Endothelial cell of umbilical vein (primary cell): ENCODE measurements at regions not wholly inside any gene's neighbourhood (a gene's known extent, or its start where the extent isn't known, plus 50 kb on each side); places are given as distances from the start of the nearest gene placed in this dataset.
"Not testable (repeated sequence)": the region's sequence is repeated elsewhere in the genome, so short reads cannot be mapped to it uniquely, and the experiment has no call there.

Experiments
- BruUV-seq: library from RNA; stranded (reverse); fragments of 400-500 nt; replicated peaks from 2 replicates; lab custom pipeline; 2021; lab: Mats Ljungman, UMichigan
- CTCF ChIA-PET: fragments of 300-600, 350-600 bp; sonication (Branson Sonifier 250); formaldehyde crosslinking; loops from one replicate; lab custom pipeline; 2021; ENCODE audit warnings: antibody characterized with exemption, inconsistent platforms; lab: Charles Lee
- POLR2A ChIA-PET: fragments of 300-600, 350-600 bp; sonication (Branson Sonifier 250); formaldehyde crosslinking; loops from one replicate; lab custom pipeline; 2021; ENCODE audit warnings: antibody characterized with exemption, inconsistent platforms; lab: Charles Lee
- DNase-seq: peaks from one replicate; pipeline ENCODE4 v3.0.0-alpha.2; 2011; ENCODE audit warnings: low read depth, low spot score
- FAIRE-seq: peaks from 2 replicates; lab custom pipeline; 2011; peaks lifted over from hg19 to GRCh38; lab: Jason Lieb, UNC
- H2AFZ ChIP-seq: 2 replicates; pipeline ENCODE4 v1.6.0; 2012; ENCODE audit warnings: low read depth, low read length, control low read depth, inconsistent platforms
- H3K27ac ChIP-seq: 2 replicates; pipeline ENCODE4 v1.5.1; 2011; ENCODE audit warnings: low read depth, mild to moderate bottlenecking, control low read depth, low read length, moderate library complexity; ENCODE audit not compliant: insufficient read depth
- H3K27me3 ChIP-seq, 2 experiments: 2 replicates each; pipeline versions ENCODE4 v1.6.0 to v1.6.1; 2011; ENCODE audit warnings: low read length in 2 of 2, mixed read lengths in 1 of 2; ENCODE audit not compliant: control insufficient read depth in 2 of 2, insufficient read depth in 2 of 2
- H3K36me3 ChIP-seq, 2 experiments: 2 replicates in 1 of 2; 3 replicates in 1 of 2; pipeline ENCODE4 v1.5.1; 2011; ENCODE audit warnings: low read length in 2 of 2, mild to moderate bottlenecking in 1 of 2, moderate library complexity in 1 of 2; ENCODE audit not compliant: control insufficient read depth in 2 of 2, insufficient read depth in 2 of 2; ENCODE audit errors: extremely low read depth in 1 of 2
- H3K4me1 ChIP-seq: 3 replicates; pipeline ENCODE4 v1.5.1; 2011; ENCODE audit warnings: mild to moderate bottlenecking, low read length; ENCODE audit not compliant: control insufficient read depth, insufficient read depth; ENCODE audit errors: extremely low read depth
- H3K4me2 ChIP-seq: 2 replicates; pipeline ENCODE4 v1.6.1; 2011; ENCODE audit warnings: low read length, control low read depth, mixed read lengths; ENCODE audit not compliant: insufficient read depth
- H3K4me3 ChIP-seq, 3 experiments: fragments of 200-600 bp in 1 of 3; sonication (generic), shearing (Covaris generic) in 1 of 3; replicated peaks in 1 of 3; 2 replicates each; pipeline ENCODE4 v1.5.1; 2011 to 2016; ENCODE audit warnings: control low read depth in 3 of 3, low read length in 3 of 3, mild to moderate bottlenecking in 2 of 3, inconsistent platforms in 1 of 3, low read depth in 1 of 3, moderate library complexity in 1 of 3; ENCODE audit not compliant: insufficient read depth in 1 of 3
- H3K79me2 ChIP-seq: 2 replicates; pipeline ENCODE4 v1.6.0; 2012; ENCODE audit warnings: low read length, inconsistent platforms; ENCODE audit not compliant: control insufficient read depth, insufficient read depth
- H3K9ac ChIP-seq: replicated peaks from 2 replicates; pipeline ENCODE3; 2011; ENCODE audit warnings: low read length, control low read depth; ENCODE audit not compliant: insufficient read depth; ENCODE audit errors: extremely low read depth
- H3K9me1 ChIP-seq: replicated peaks from 3 replicates; pipeline ENCODE4 v1.6.0; 2011; ENCODE audit warnings: mild to moderate bottlenecking, low read length; ENCODE audit not compliant: control insufficient read depth, insufficient read depth; ENCODE audit errors: extremely low read depth
- H3K9me3 ChIP-seq: replicated peaks from 2 replicates; pipeline ENCODE4 v1.5.1; 2012; ENCODE audit warnings: low read length, inconsistent platforms; ENCODE audit not compliant: control insufficient read depth, insufficient read depth
- H4K20me1 ChIP-seq: replicated peaks from 2 replicates; pipeline ENCODE3; 2011; ENCODE audit warnings: mild to moderate bottlenecking, low read length; ENCODE audit not compliant: control insufficient read depth, insufficient read depth; ENCODE audit errors: extremely low read depth
- EZH2 ChIP-seq: IDR thresholded peaks from 2 replicates; pipeline ENCODE4 v1.6.1; 2012; ENCODE audit warnings: borderline replicate concordance, low read depth, mild to moderate bottlenecking, moderate library complexity, low read length, inconsistent platforms; ENCODE audit not compliant: severe bottlenecking
- GATA2 ChIP-seq: IDR thresholded peaks from 2 replicates; pipeline ENCODE4 v1.7.0; 2011; ENCODE audit warnings: low read depth, mild to moderate bottlenecking, moderate library complexity, mixed read lengths, low read length; ENCODE audit not compliant: insufficient read length, insufficient read depth
- JUN ChIP-seq: IDR thresholded peaks from 2 replicates; pipeline ENCODE4 v1.6.1; 2011; ENCODE audit warnings: borderline replicate concordance, low read depth; ENCODE audit not compliant: insufficient read length, insufficient read depth
- MYC ChIP-seq: IDR thresholded peaks from one replicate; pipeline ENCODE4 v1.6.1; 2011; ENCODE audit warnings: mild to moderate bottlenecking, low read depth, low read length
- POLR2A ChIP-seq: IDR thresholded peaks from 2 replicates; pipeline ENCODE4 v1.6.1; 2012; ENCODE audit warnings: low read depth, mild to moderate bottlenecking, control low read depth, low read length
- POLR2AphosphoS5 ChIP-seq: IDR thresholded peaks from 2 replicates; pipeline ENCODE4 v1.6.1; 2012; ENCODE audit warnings: low read depth, mild to moderate bottlenecking, control low read depth, low read length, moderate library complexity; ENCODE audit not compliant: insufficient read depth
- dilution Hi-C: fragments of 300-500 bp; cut with MboI; formaldehyde crosslinking; loops from one replicate; pipeline ENCODE4 v1.15.0; 2019; ENCODE audit warnings: low sequenced_read_pairs; ENCODE audit not compliant: extremely low pct_ligation_motif_present
- intact Hi-C: fragments of 100-400 bp; cut with micrococcal nuclease; formaldehyde crosslinking; loops from one replicate; pipeline ENCODE4 v1.10.0; 2022
- TF ChIP-seq, protein P1 (sequence below), 2 donors: IDR thresholded peaks; 1 replicate in 1 of 2; 2 replicates in 1 of 2; pipeline ENCODE4 v1.5.1; 2011; ENCODE audit warnings: low read length in 2 of 2, mild to moderate bottlenecking in 2 of 2, moderate library complexity in 2 of 2, control low read depth in 1 of 2, inconsistent platforms in 1 of 2, low read depth in 1 of 2; ENCODE audit not compliant: insufficient read depth in 1 of 2; ENCODE audit errors: extremely low read depth in 1 of 2
- TF ChIP-seq, protein P2 (sequence below): IDR thresholded peaks from 2 replicates; pipeline ENCODE4 v1.6.1; 2011; ENCODE audit not compliant: insufficient read depth, insufficient read length

DNA sequence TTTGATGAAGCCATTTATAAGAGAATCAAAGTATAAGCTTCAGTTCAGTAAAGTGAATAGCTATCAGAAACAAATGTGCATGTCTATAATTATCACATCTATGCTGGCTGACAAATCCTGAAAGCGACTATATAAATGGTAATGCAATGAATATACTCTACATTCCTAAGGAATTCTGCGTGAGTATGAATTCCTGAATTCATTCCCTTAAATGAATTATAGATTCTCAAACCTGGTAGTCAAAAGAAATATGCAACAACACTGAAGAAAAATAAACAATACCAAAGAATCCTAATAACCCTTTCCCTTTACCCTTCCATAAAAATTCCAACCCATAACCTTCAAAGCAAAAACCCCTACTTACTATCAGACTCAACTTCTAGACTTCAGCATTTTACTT is 416.6 kb upstream of the PMFBP1 start:
- Histone ChIP-seq H3K9me1 (no peaks in the 10 kb centered on the region), H3K4me3 (no peak overlapping the region), H3K27ac (no peak overlapping the region), H3K4me2 (no peak overlapping the region), H3K27me3 (no peaks in the 10 kb centered on the region), H2AFZ (no peak overlapping the region), H3K9ac (no peak overlapping the region), H3K4me1 (no peaks in the 10 kb centered on the region), H3K36me3 (no peaks in the 10 kb centered on the region), H3K79me2 (no peaks in the 10 kb centered on the region), H3K9me3 (no peaks in the 10 kb centered on the region), H4K20me1 (no peaks in the 10 kb centered on the region)
- DNase-seq (no peak), FAIRE-seq (no peak)
- dilution Hi-C loops (no loop called here), intact Hi-C loops (no loop called here)
- TF ChIP-seq POLR2A (no peak), JUN (no peak)
- ChIA-PET CTCF (no interaction called here), POLR2A (no interaction called here)
- BruUV-seq: no TSS peak

GRCh38 chr16:72578061-72578460 is 406.1 kb upstream of the PMFBP1 start:
- H3K4me3 ChIP-seq, dilution Hi-C loops, H3K9me3 ChIP-seq, H3K4me2 ChIP-seq, H3K4me1 ChIP-seq, H3K79me2 ChIP-seq, DNase-seq, H3K9me1 ChIP-seq, H4K20me1 ChIP-seq, H2AFZ ChIP-seq, H3K27me3 ChIP-seq, FAIRE-seq, H3K9ac ChIP-seq, CTCF ChIA-PET, H3K36me3 ChIP-seq, BruUV-seq, H3K27ac ChIP-seq, POLR2A ChIA-PET, intact Hi-C loops: not testable (repeated sequence)

DNA sequence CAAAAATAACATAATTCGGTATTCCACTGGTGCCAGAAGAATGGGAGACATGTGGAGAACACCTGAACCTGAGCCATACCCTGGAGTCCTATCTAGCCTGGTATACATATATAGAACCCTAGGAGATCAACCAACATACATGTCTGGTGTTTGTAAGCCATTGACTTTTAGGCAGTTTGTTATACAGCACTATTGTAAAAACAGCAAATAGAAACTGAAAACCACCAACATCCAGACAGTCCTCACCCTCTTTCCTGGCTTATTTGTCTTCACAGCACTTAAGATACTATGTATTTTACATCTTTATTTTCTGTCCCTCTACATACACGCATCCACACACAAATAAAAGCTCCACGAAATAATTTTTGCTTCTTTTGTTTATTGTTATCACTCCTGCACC is 404.2 kb upstream of the PMFBP1 start:
- BruUV-seq: no TSS peak
- H2AFZ ChIP-seq: no peak overlapping the region
- dilution Hi-C loops: no loop called here
- H3K4me3 ChIP-seq: no peak overlapping the region
- POLR2A ChIA-PET: no interaction called here
- no peak overlapping the region for H3K27ac ChIP-seq
- H3K79me2 ChIP-seq: no peaks in the 10 kb centered on the region
- H3K9me3 ChIP-seq: no peaks in the 10 kb centered on the region
- H4K20me1 ChIP-seq: no peaks in the 10 kb centered on the region
- no peak overlapping the region for H3K9ac ChIP-seq
- H3K4me2 ChIP-seq: no peak overlapping the region
- FAIRE-seq: no peak
- CTCF ChIA-PET: no interaction called here
- no peaks in the 10 kb centered on the region for H3K4me1 ChIP-seq
- H3K9me1 ChIP-seq: no peaks in the 10 kb centered on the region
- H3K27me3 ChIP-seq: no peaks in the 10 kb centered on the region
- H3K36me3 ChIP-seq: no peaks in the 10 kb centered on the region
- TF ChIP-seq, protein P1, sequence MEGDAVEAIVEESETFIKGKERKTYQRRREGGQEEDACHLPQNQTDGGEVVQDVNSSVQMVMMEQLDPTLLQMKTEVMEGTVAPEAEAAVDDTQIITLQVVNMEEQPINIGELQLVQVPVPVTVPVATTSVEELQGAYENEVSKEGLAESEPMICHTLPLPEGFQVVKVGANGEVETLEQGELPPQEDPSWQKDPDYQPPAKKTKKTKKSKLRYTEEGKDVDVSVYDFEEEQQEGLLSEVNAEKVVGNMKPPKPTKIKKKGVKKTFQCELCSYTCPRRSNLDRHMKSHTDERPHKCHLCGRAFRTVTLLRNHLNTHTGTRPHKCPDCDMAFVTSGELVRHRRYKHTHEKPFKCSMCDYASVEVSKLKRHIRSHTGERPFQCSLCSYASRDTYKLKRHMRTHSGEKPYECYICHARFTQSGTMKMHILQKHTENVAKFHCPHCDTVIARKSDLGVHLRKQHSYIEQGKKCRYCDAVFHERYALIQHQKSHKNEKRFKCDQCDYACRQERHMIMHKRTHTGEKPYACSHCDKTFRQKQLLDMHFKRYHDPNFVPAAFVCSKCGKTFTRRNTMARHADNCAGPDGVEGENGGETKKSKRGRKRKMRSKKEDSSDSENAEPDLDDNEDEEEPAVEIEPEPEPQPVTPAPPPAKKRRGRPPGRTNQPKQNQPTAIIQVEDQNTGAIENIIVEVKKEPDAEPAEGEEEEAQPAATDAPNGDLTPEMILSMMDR (IDR thresholded peaks at IDR 0.05; ENCODE audit: extremely low read depth in 1 of 2, insufficient read depth in 1 of 2, low read depth in 1 of 2, low read length in 2 of 2): no peak
- TF ChIP-seq GATA2 (no peak), MYC (no peak), JUN (no peak), EZH2 (no peak), POLR2A (no peak), POLR2AphosphoS5 (no peak)
- TF ChIP-seq, protein P2, sequence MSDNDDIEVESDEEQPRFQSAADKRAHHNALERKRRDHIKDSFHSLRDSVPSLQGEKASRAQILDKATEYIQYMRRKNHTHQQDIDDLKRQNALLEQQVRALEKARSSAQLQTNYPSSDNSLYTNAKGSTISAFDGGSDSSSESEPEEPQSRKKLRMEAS: no peak
- DNase-seq: no peak
- intact Hi-C loops: no loop called here
